ENCODE measurements at regions not wholly inside any gene's neighbourhood (a gene's known extent, or its start where the extent isn't known, plus 50 kb on each side); places are given as distances from the start of the nearest gene placed in this dataset.

DNA sequence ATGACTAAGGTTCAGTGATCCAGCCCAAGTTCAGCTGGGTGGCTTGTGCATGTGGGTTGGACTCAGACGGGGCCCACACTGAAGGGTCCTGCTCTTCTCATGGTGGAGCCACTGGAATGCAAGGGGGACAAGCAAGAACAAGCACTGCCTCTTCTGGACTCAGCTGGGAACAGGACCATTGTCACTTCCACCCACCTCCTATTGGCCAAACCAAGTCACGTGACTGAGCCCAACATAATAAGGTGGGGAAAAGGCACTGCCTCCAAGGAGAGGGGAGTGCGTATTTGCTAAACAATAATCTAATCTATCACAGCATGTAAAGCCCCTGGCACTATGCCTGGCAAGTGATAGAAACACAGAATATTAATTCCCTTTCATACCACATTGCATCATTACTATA, 87.1 kb downstream of the CHST1 start:
- H3K27ac Mint-ChIP-seq, result no peak overlapping the region
- H3K4me1 Mint-ChIP-seq, result peaks cover 17% of the 10 kb centered on the region
- ATAC-seq (no peak; the same call in 1 of the 2 replicates), DNase-seq (ENCODE audit: low spot score) (no peak)
- peaks cover 5% of the 10 kb centered on the region for H3K27me3 Mint-ChIP-seq (ENCODE audit: low read depth)
- POLR2A ChIA-PET, result no interaction called here
- CTCF ChIA-PET, result interaction anchor here (1.4 to 4.1 kb wide), 4 partner anchors 35 to 207 kb away, joined by 3 to 20 read pairs (median 16); no protein-coding TSS in a partner anchor
- TF ChIP-seq, protein P1, sequence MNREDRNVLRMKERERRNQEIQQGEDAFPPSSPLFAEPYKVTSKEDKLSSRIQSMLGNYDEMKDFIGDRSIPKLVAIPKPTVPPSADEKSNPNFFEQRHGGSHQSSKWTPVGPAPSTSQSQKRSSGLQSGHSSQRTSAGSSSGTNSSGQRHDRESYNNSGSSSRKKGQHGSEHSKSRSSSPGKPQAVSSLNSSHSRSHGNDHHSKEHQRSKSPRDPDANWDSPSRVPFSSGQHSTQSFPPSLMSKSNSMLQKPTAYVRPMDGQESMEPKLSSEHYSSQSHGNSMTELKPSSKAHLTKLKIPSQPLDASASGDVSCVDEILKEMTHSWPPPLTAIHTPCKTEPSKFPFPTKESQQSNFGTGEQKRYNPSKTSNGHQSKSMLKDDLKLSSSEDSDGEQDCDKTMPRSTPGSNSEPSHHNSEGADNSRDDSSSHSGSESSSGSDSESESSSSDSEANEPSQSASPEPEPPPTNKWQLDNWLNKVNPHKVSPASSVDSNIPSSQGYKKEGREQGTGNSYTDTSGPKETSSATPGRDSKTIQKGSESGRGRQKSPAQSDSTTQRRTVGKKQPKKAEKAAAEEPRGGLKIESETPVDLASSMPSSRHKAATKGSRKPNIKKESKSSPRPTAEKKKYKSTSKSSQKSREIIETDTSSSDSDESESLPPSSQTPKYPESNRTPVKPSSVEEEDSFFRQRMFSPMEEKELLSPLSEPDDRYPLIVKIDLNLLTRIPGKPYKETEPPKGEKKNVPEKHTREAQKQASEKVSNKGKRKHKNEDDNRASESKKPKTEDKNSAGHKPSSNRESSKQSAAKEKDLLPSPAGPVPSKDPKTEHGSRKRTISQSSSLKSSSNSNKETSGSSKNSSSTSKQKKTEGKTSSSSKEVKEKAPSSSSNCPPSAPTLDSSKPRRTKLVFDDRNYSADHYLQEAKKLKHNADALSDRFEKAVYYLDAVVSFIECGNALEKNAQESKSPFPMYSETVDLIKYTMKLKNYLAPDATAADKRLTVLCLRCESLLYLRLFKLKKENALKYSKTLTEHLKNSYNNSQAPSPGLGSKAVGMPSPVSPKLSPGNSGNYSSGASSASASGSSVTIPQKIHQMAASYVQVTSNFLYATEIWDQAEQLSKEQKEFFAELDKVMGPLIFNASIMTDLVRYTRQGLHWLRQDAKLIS (CRISPR knock-in tag; IDR thresholded peaks at IDR 0.05; ENCODE audit: borderline replicate concordance), result no peak
- TF ChIP-seq NFYB (CRISPR knock-in tag; conservative IDR thresholded peaks at IDR 0.05; ENCODE audit: low read depth) (peak; percentile 84), PRRX2 (CRISPR knock-in tag; IDR thresholded peaks at IDR 0.05) (no peak)
- TF ChIP-seq, protein P2, sequence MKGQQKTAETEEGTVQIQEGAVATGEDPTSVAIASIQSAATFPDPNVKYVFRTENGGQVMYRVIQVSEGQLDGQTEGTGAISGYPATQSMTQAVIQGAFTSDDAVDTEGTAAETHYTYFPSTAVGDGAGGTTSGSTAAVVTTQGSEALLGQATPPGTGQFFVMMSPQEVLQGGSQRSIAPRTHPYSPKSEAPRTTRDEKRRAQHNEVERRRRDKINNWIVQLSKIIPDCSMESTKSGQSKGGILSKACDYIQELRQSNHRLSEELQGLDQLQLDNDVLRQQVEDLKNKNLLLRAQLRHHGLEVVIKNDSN (CRISPR knock-in tag; IDR thresholded peaks at IDR 0.05), result peak; percentile 40; the same call in 1 of the 2 replicates
- TF ChIP-seq, protein P3, sequence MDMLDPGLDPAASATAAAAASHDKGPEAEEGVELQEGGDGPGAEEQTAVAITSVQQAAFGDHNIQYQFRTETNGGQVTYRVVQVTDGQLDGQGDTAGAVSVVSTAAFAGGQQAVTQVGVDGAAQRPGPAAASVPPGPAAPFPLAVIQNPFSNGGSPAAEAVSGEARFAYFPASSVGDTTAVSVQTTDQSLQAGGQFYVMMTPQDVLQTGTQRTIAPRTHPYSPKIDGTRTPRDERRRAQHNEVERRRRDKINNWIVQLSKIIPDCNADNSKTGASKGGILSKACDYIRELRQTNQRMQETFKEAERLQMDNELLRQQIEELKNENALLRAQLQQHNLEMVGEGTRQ (CRISPR knock-in tag; IDR thresholded peaks at IDR 0.05), result peak; percentile 72
- TF ChIP-seq, protein P4, sequence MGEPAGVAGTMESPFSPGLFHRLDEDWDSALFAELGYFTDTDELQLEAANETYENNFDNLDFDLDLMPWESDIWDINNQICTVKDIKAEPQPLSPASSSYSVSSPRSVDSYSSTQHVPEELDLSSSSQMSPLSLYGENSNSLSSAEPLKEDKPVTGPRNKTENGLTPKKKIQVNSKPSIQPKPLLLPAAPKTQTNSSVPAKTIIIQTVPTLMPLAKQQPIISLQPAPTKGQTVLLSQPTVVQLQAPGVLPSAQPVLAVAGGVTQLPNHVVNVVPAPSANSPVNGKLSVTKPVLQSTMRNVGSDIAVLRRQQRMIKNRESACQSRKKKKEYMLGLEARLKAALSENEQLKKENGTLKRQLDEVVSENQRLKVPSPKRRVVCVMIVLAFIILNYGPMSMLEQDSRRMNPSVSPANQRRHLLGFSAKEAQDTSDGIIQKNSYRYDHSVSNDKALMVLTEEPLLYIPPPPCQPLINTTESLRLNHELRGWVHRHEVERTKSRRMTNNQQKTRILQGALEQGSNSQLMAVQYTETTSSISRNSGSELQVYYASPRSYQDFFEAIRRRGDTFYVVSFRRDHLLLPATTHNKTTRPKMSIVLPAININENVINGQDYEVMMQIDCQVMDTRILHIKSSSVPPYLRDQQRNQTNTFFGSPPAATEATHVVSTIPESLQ (CRISPR knock-in tag; IDR thresholded peaks at IDR 0.05), result no peak
- no peaks in the 10 kb centered on the region for H3K9me3 Mint-ChIP-seq
- H3K4me3 Mint-ChIP-seq, result no peak overlapping the region
- no peaks in the 10 kb centered on the region for H3K36me3 Mint-ChIP-seq

DNA sequence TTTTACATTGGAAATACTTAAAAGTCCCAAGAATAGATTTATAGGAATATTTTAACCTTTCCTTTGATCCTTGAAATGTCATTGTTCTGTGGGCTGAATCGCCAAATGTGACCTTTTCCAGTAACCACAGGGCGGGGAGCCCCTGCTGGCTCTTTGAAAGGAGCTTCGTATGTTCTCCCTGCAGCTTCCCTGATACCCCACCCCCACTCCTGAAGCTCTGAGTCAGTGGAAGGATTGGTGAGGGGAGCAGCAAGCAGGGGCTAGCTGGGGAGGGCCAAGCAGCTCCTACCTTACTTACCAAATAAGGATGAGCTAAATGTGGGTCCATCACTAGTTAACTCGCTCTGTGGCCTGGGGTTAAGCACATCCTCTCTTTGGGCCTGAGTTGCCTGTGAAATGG, 87.7 kb downstream of the CHST1 start:
- Mint-ChIP-seq H3K27me3 (ENCODE audit: low read depth) (peaks cover 5% of the 10 kb centered on the region), H3K4me1 (peaks cover 17% of the 10 kb centered on the region), H3K9me3 (no peaks in the 10 kb centered on the region), H3K36me3 (no peaks in the 10 kb centered on the region), H3K27ac (no peak overlapping the region), H3K4me3 (no peak overlapping the region)
- TF ChIP-seq, protein P5, sequence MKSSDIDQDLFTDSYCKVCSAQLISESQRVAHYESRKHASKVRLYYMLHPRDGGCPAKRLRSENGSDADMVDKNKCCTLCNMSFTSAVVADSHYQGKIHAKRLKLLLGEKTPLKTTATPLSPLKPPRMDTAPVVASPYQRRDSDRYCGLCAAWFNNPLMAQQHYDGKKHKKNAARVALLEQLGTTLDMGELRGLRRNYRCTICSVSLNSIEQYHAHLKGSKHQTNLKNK (CRISPR knock-in tag; IDR thresholded peaks at IDR 0.05), result no peak
- TF ChIP-seq, protein P3 (CRISPR knock-in tag; IDR thresholded peaks at IDR 0.05), result no peak
- TF ChIP-seq, protein P6, sequence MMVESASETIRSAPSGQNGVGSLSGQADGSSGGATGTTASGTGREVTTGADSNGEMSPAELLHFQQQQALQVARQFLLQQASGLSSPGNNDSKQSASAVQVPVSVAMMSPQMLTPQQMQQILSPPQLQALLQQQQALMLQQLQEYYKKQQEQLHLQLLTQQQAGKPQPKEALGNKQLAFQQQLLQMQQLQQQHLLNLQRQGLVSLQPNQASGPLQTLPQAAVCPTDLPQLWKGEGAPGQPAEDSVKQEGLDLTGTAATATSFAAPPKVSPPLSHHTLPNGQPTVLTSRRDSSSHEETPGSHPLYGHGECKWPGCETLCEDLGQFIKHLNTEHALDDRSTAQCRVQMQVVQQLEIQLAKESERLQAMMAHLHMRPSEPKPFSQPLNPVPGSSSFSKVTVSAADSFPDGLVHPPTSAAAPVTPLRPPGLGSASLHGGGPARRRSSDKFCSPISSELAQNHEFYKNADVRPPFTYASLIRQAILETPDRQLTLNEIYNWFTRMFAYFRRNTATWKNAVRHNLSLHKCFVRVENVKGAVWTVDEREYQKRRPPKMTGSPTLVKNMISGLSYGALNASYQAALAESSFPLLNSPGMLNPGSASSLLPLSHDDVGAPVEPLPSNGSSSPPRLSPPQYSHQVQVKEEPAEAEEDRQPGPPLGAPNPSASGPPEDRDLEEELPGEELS (CRISPR knock-in tag; IDR thresholded peaks at IDR 0.05), result no peak
- TF ChIP-seq ZNF232 (CRISPR knock-in tag; IDR thresholded peaks at IDR 0.05) (no peak), ZNF423 (CRISPR knock-in tag; IDR thresholded peaks at IDR 0.05) (peak; percentile 46)
- DNase-seq (ENCODE audit: low spot score) (no peak), ATAC-seq (peak; percentile 76)
- POLR2A ChIA-PET, result no interaction called here
- CTCF ChIA-PET, result interaction anchor here (1.0 to 4.1 kb wide), 6 partner anchors 34 to 326 kb away, joined by 3 to 20 read pairs (median 8); no protein-coding TSS in a partner anchor
